NB4 (cell line): ENCODE measurements at regions not wholly inside any gene's neighbourhood (a gene's known extent, or its start where the extent isn't known, plus 50 kb on each side); places are given as distances from the start of the nearest gene placed in this dataset.

Source experiments
- MYC ChIP-seq: IDR thresholded peaks from 2 replicates; pipeline ENCODE4 v1.6.1; 2011; ENCODE audit warnings: low read depth, low read length
- POLR2A ChIP-seq: IDR thresholded peaks from 2 replicates; pipeline ENCODE4 v1.6.1; 2011; ENCODE audit warnings: mild to moderate bottlenecking; ENCODE audit not compliant: insufficient read length; ENCODE audit errors: extremely low read depth
- TF ChIP-seq, protein P1 (sequence below): IDR thresholded peaks from one replicate; pipeline ENCODE4 v1.5.1; 2012; ENCODE audit warnings: low read depth, low read length
- TF ChIP-seq, protein P2 (sequence below): IDR thresholded peaks from 2 replicates; pipeline ENCODE4 v1.6.1; 2011; ENCODE audit warnings: low read depth, low read length

DNA sequence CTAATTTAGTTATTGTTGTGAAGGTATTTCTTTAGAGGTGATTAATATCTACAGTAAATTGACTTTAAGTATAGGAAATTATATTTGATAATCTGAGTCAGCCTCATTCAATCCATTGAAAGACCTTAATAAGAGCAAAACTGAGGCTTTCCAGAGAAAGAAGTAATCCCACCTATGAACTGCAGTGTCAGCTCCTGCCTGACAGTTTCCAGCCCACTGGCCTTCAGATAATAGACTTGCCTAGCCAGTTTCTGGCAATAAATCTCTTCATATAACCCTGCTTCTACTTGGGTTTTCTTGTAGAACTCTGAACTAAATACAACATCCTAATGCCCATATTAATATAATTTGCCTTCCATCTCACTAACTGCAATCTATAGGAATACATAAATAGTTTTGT lies 437.9 kb upstream of the UBE2E3 start:
- TF ChIP-seq POLR2A (no peak), MYC (no peak)
- TF ChIP-seq, protein P1, sequence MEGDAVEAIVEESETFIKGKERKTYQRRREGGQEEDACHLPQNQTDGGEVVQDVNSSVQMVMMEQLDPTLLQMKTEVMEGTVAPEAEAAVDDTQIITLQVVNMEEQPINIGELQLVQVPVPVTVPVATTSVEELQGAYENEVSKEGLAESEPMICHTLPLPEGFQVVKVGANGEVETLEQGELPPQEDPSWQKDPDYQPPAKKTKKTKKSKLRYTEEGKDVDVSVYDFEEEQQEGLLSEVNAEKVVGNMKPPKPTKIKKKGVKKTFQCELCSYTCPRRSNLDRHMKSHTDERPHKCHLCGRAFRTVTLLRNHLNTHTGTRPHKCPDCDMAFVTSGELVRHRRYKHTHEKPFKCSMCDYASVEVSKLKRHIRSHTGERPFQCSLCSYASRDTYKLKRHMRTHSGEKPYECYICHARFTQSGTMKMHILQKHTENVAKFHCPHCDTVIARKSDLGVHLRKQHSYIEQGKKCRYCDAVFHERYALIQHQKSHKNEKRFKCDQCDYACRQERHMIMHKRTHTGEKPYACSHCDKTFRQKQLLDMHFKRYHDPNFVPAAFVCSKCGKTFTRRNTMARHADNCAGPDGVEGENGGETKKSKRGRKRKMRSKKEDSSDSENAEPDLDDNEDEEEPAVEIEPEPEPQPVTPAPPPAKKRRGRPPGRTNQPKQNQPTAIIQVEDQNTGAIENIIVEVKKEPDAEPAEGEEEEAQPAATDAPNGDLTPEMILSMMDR = no peak
- TF ChIP-seq, protein P2, sequence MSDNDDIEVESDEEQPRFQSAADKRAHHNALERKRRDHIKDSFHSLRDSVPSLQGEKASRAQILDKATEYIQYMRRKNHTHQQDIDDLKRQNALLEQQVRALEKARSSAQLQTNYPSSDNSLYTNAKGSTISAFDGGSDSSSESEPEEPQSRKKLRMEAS = no peak
